Gastroesophageal sphincter (tissue), 4 donors: ENCODE measurements at regions not wholly inside any gene's neighbourhood (a gene's known extent, or its start where the extent isn't known, plus 50 kb on each side); places are given as distances from the start of the nearest gene placed in this dataset.

Experiments
- ATAC-seq: fragments of 150-250 bp; one replicate; pipeline ENCODE4 v1.9.1; 2016; ENCODE audit warnings: mild to moderate bottlenecking, moderate library complexity
- H3K27ac ChIP-seq, 4 donors: fragments of 200-600 bp; sonication (generic) in 3 of 4; 1 replicate in 3 of 4; 2 replicates in 1 of 4; pipeline ENCODE4 v1.5.1; 2016 to 2019
- H3K27me3 ChIP-seq: fragments of 200-600 bp; sonication (generic); one replicate; pipeline ENCODE4 v1.5.1; 2019
- H3K36me3 ChIP-seq, 2 donors: fragments of 200-600 bp; sonication (generic); one replicate each; pipeline ENCODE4 v1.5.1; 2019; ENCODE audit warnings: control low read depth in 1 of 2
- H3K4me1 ChIP-seq, 3 donors: fragments of 200-600 bp; sonication (generic); 1 replicate in 2 of 3; 2 replicates in 1 of 3; pipeline ENCODE4 v1.5.1; 2016 to 2019; ENCODE audit warnings: control low read depth in 2 of 3
- H3K4me3 ChIP-seq, 2 donors: fragments of 200-600 bp; sonication (generic); one replicate each; pipeline ENCODE4 v1.5.1; 2019; ENCODE audit warnings: mild to moderate bottlenecking in 1 of 2, moderate library complexity in 1 of 2
- H3K9me3 ChIP-seq, 3 donors: fragments of 200-600 bp; sonication (generic); one replicate each; pipeline ENCODE4 v1.5.1; 2017 to 2019; ENCODE audit warnings: control low read depth in 2 of 3
- EP300 ChIP-seq: sonication (generic); formaldehyde crosslinking; IDR thresholded peaks from one replicate; pipeline ENCODE4 v1.6.1; 2017; ENCODE audit warnings: antibody characterized with exemption, mild to moderate bottlenecking
- POLR2A ChIP-seq, 2 donors: fragments of 450-650 bp; IDR thresholded peaks; one replicate each; pipeline ENCODE4 v1.6.1; 2017; ENCODE audit warnings: antibody characterized with exemption in 2 of 2, mild to moderate bottlenecking in 2 of 2, moderate library complexity in 1 of 2
- POLR2AphosphoS5 ChIP-seq: sonication (generic); formaldehyde crosslinking; IDR thresholded peaks from one replicate; pipeline ENCODE4 v1.6.1; 2017; ENCODE audit warnings: antibody characterized with exemption
- WGBS, 2 donors: methylation state at CpG; one replicate each; pipeline ENCODE4 v1.1.5; 2018; ENCODE audit warnings: low coverage in 1 of 2; 5-methylcytosine and 5-hydroxymethylcytosine counted together
- TF ChIP-seq, protein P1 (sequence below), 4 experiments: fragments of 200-600 bp in 2 of 4; fragments of 450-650 bp in 2 of 4; sonication (generic) in 1 of 4; IDR thresholded peaks; one replicate each; pipeline ENCODE4 v1.5.1; 2017 to 2019; ENCODE audit warnings: antibody characterized with exemption in 4 of 4, mild to moderate bottlenecking in 2 of 4, moderate library complexity in 2 of 4

DNA sequence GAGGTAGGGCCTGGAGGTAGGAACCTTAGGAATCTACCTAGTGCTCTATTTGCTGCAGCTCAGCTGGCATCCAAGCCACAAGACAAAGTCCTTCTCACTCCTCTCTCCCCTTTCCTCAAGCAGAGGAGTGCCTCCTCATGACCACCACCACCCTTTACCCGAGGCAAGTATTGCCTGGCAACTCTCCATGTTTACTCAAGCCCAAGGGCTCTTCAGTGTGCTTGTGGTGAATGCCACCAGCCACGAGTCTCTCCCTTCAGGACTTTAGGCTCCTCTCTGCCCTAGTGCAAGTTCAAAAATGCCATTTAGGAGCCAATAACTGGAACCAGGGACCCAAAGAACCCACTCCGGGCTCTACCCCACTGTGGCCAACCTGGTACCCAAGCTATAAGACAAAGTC lies 514.5 kb upstream of the RGMB start:
- ATAC-seq, result no peak
- Histone ChIP-seq H3K36me3 (no peaks in the 10 kb centered on the region), H3K4me3 (no peak overlapping the region), H3K27me3 (no peaks in the 10 kb centered on the region), H3K4me1 (no peaks in the 10 kb centered on the region), H3K27ac (no peak overlapping the region), H3K9me3 (no peaks in the 10 kb centered on the region)
- TF ChIP-seq, protein P1, sequence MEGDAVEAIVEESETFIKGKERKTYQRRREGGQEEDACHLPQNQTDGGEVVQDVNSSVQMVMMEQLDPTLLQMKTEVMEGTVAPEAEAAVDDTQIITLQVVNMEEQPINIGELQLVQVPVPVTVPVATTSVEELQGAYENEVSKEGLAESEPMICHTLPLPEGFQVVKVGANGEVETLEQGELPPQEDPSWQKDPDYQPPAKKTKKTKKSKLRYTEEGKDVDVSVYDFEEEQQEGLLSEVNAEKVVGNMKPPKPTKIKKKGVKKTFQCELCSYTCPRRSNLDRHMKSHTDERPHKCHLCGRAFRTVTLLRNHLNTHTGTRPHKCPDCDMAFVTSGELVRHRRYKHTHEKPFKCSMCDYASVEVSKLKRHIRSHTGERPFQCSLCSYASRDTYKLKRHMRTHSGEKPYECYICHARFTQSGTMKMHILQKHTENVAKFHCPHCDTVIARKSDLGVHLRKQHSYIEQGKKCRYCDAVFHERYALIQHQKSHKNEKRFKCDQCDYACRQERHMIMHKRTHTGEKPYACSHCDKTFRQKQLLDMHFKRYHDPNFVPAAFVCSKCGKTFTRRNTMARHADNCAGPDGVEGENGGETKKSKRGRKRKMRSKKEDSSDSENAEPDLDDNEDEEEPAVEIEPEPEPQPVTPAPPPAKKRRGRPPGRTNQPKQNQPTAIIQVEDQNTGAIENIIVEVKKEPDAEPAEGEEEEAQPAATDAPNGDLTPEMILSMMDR (IDR thresholded peaks at IDR 0.05), result no peak
- TF ChIP-seq EP300 (no peak), POLR2A (IDR thresholded peaks at IDR 0.05) (no peak), POLR2AphosphoS5 (no peak)
- 88 to 93% methylated on average over 2 of the region's 3 CpGs for WGBS, 2 donors

DNA sequence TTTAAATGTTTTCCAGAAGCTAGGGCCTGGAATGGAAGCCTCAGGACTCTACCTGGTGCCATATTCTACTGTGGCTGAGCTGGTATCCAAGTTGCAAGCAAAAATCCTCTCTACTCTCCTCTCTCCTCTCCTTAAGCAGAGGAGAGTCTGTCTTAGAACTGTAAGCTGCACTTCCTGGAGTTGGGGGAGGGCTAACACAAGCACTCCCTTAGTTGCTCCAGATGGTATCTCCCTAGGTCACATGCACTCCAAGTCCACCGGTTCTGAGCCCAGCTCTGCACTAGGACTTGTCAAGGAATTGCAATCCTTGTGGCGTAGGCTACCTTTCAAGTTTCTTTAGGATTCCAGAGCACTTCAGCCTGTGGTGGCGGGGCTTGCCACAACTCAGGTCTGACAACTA lies 513.9 kb upstream of the RGMB start:
- H3K27ac ChIP-seq, result no peak overlapping the region
- H3K9me3 ChIP-seq, result no peaks in the 10 kb centered on the region
- H3K4me3 ChIP-seq, result no peak overlapping the region
- no peak for ATAC-seq
- no peaks in the 10 kb centered on the region for H3K36me3 ChIP-seq
- WGBS, 2 donors, result 93 to 100% methylated on average over 2 of the region's 3 CpGs
- no peaks in the 10 kb centered on the region for H3K4me1 ChIP-seq
- TF ChIP-seq, protein P1 (IDR thresholded peaks at IDR 0.05), result no peak
- TF ChIP-seq POLR2A (IDR thresholded peaks at IDR 0.05) (no peak), POLR2AphosphoS5 (no peak), EP300 (no peak)
- H3K27me3 ChIP-seq, result no peaks in the 10 kb centered on the region

DNA sequence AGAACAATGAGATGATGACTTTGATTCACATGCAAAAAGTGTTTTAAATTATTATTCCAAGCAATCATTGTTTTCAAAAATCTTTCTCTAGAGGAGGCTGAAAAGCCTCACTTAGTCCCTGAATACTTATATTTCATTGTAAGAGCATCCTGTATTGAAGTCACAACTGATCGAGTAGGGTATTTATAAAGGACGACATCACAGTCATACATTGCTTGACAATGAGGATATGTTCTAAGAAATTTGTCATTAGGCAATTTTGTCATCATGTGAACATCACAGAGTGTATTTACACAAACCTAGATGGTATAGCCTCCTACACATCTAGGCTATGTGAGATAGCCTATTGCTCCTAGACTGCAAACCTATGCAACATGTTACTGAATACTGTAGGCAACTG lies 510.4 kb upstream of the RGMB start:
- no peaks in the 10 kb centered on the region for H3K4me1 ChIP-seq
- H3K36me3 ChIP-seq, result no peaks in the 10 kb centered on the region
- no peak overlapping the region for H3K4me3 ChIP-seq
- TF ChIP-seq POLR2AphosphoS5 (no peak), EP300 (no peak), POLR2A (IDR thresholded peaks at IDR 0.05) (no peak)
- TF ChIP-seq, protein P1 (IDR thresholded peaks at IDR 0.05), result no peak
- ATAC-seq, result no peak
- H3K27ac ChIP-seq, result no peak overlapping the region
- WGBS, 2 donors, result 85% methylated on average over 2 of the region's 2 CpGs
- H3K27me3 ChIP-seq, result no peaks in the 10 kb centered on the region
- H3K9me3 ChIP-seq, result no peaks in the 10 kb centered on the region

DNA sequence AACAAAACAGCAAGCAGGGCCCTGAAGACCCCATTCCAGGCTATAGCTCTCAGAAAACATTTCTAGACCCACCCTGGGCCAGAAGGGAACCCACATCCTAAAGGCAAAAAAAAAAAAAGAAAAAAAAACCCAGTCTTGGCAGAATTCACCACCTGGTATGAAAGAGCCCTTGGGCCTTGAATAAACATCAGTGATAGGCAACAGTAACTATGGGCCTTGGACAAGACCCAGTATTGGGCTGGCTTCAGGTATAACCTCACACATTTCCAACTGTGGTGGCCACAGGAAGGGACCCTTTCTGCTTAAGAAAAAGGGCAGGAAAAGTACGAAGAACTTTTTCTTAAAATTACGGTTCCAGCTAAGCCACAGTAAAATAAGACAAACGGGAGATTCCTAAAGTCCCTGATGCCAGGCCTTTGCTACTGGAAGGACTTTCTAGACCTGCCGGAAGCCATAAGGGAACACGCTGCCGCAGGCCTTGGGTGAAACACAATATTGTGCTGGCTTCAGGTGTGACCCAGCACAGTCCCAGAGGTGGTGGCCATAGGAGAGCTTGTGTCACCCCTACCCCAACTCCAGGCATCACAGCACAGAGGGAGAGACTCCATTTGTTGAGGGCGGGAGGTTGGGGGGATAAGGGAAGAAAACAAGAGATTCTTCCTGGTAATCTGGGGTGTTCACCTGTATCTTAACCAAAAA lies 505.2 kb upstream of the RGMB start:
- TF ChIP-seq POLR2AphosphoS5 (no peak), EP300 (no peak), POLR2A (IDR thresholded peaks at IDR 0.05) (no peak)
- TF ChIP-seq, protein P1 (IDR thresholded peaks at IDR 0.05), result no peak
- 91 to 92% methylated on average over 2 to 4 of the region's 7 CpGs for WGBS, 2 donors
- H3K4me3 ChIP-seq, result no peak overlapping the region
- H3K4me1 ChIP-seq, result no peaks in the 10 kb centered on the region
- H3K27me3 ChIP-seq, result no peaks in the 10 kb centered on the region
- H3K36me3 ChIP-seq, result no peaks in the 10 kb centered on the region
- no peaks in the 10 kb centered on the region for H3K9me3 ChIP-seq
- no peak for ATAC-seq
- H3K27ac ChIP-seq, result no peak overlapping the region

DNA sequence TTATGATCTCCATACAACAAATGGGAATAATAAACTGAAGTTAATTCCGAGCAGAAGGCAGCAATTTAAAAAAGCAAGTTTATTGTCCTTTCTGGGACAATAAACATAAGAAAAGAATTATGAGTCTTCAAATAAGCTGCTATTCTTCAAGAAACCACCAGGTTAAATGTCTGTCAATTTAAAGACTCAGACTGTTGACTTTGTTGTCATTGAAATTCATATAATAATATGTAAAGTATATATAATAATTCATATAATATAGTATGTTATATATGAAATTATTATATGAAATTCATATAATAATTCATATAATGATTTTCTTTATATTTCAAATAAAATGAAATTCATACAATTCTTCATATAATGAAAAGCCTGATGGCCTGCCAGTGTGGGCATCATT lies 497.5 kb upstream of the RGMB start:
- Histone ChIP-seq H3K4me1 (no peaks in the 10 kb centered on the region), H3K36me3 (no peaks in the 10 kb centered on the region), H3K9me3 (no peaks in the 10 kb centered on the region), H3K4me3 (no peak overlapping the region), H3K27me3 (no peaks in the 10 kb centered on the region), H3K27ac (no peak overlapping the region)
- WGBS, 2 donors, result 81 to 84% methylated on average over 1 of the region's 1 CpG
- no peak for ATAC-seq
- no peak for TF ChIP-seq POLR2A (IDR thresholded peaks at IDR 0.05)
- TF ChIP-seq EP300, result no peak
- TF ChIP-seq, protein P1 (IDR thresholded peaks at IDR 0.05), result no peak
- no peak for TF ChIP-seq POLR2AphosphoS5
